WTC11 (cell line): ENCODE measurements at regions not wholly inside any gene's neighbourhood (a gene's known extent, or its start where the extent isn't known, plus 50 kb on each side); places are given as distances from the start of the nearest gene placed in this dataset.

ENCODE experiments used
- ATAC-seq: fragments of 200-7000 bp; cut with Tn5 transposase; 2 replicates; pipeline ENCODE4 v1.10.0; 2021; ENCODE audit warnings: mild to moderate bottlenecking, moderate library complexity
- CTCF ChIA-PET: fragments of 300-600 bp; sonication (Branson Sonifier 250); formaldehyde crosslinking; loops from one replicate; lab custom pipeline; 2021; ENCODE audit warnings: antibody characterized with exemption; lab: Charles Lee
- POLR2A ChIA-PET: fragments of 350-600 bp; sonication (Branson Sonifier 250); formaldehyde crosslinking; loops from one replicate; lab custom pipeline; 2021; ENCODE audit warnings: antibody characterized with exemption; lab: Charles Lee
- DNase-seq: peaks from one replicate; pipeline ENCODE4 v3.0.0; 2021; ENCODE audit warnings: low spot score
- H3K27ac Mint-ChIP-seq: 2 replicates; pipeline ENCODE4 v1.8.0; 2021; ENCODE audit warnings: mixed read lengths
- H3K27me3 Mint-ChIP-seq: 2 replicates; pipeline ENCODE4 v1.8.0; 2021; ENCODE audit warnings: low read depth, mild to moderate bottlenecking, moderate library complexity, mixed read lengths
- H3K36me3 Mint-ChIP-seq: 2 replicates; pipeline ENCODE4 v1.8.0; 2021; ENCODE audit warnings: mixed read lengths
- H3K4me1 Mint-ChIP-seq: 2 replicates; pipeline ENCODE4 v1.8.0; 2022; ENCODE audit warnings: mixed read lengths
- H3K4me3 Mint-ChIP-seq: 2 replicates; pipeline ENCODE4 v1.8.0; 2021; ENCODE audit warnings: mild to moderate bottlenecking, moderate library complexity, mixed read lengths
- H3K9me3 Mint-ChIP-seq: 2 replicates; pipeline ENCODE4 v1.8.0; 2021; ENCODE audit warnings: mixed read lengths
- GRHL2 ChIP-seq: fragments of 250-450 bp; sonication (Bioruptor Pico); IDR thresholded peaks from 2 replicates; pipeline ENCODE4 v1.8.0; 2022; ENCODE audit warnings: mild to moderate bottlenecking, moderate library complexity; ENCODE audit not compliant: insufficient replicate concordance, severe bottlenecking
- MXD4 ChIP-seq: fragments of 250-450 bp; sonication (Bioruptor Pico); IDR thresholded peaks from 2 replicates; pipeline ENCODE4 v1.8.0; 2021; ENCODE audit warnings: mild to moderate bottlenecking, moderate library complexity, borderline replicate concordance
- NR2C2 ChIP-seq: sonication (generic); formaldehyde crosslinking; IDR thresholded peaks from 2 replicates; pipeline ENCODE4 v1.8.0; 2022; ENCODE audit warnings: mild to moderate bottlenecking, missing genetic modification reagents
- SMAD3 ChIP-seq: sonication (generic); formaldehyde crosslinking; IDR thresholded peaks from 2 replicates; pipeline ENCODE4 v1.8.0; 2022; ENCODE audit warnings: missing genetic modification reagents, mild to moderate bottlenecking, borderline replicate concordance
- SMAD4 ChIP-seq: sonication (generic); formaldehyde crosslinking; IDR thresholded peaks from 2 replicates; pipeline ENCODE4 v1.8.0; 2022; ENCODE audit warnings: mild to moderate bottlenecking, missing genetic modification reagents
- SOX15 ChIP-seq: fragments of 250-450 bp; sonication (Bioruptor Pico); IDR thresholded peaks from 2 replicates; pipeline ENCODE4 v1.9.0; 2021; ENCODE audit warnings: mild to moderate bottlenecking
- TCF7 ChIP-seq: sonication (generic); formaldehyde crosslinking; IDR thresholded peaks from 2 replicates; pipeline ENCODE4 v1.8.0; 2022; ENCODE audit warnings: mild to moderate bottlenecking, low read depth, missing genetic modification reagents, moderate library complexity
- TEAD4 ChIP-seq: sonication (generic); formaldehyde crosslinking; IDR thresholded peaks from 2 replicates; pipeline ENCODE4 v1.8.0; 2022; ENCODE audit warnings: mild to moderate bottlenecking, missing genetic modification reagents
- TP53 ChIP-seq: sonication (generic); formaldehyde crosslinking; IDR thresholded peaks from 2 replicates; pipeline ENCODE4 v1.8.1; 2023; ENCODE audit warnings: mild to moderate bottlenecking, missing genetic modification reagents
- ZNF138 ChIP-seq: sonication (generic); formaldehyde crosslinking; conservative IDR thresholded peaks from 2 replicates; pipeline ENCODE4 v1.8.1; 2022; ENCODE audit warnings: mild to moderate bottlenecking, moderate library complexity, missing genetic modification reagents
- ZNF671 ChIP-seq: fragments of 250-450 bp; sonication (Bioruptor Pico); IDR thresholded peaks from 2 replicates; pipeline ENCODE4 v1.8.0; 2021; ENCODE audit warnings: mild to moderate bottlenecking
- TF ChIP-seq, protein P1 (sequence below): sonication (generic); formaldehyde crosslinking; IDR thresholded peaks from 2 replicates; pipeline ENCODE4 v1.8.0; 2022; ENCODE audit warnings: mild to moderate bottlenecking, missing genetic modification reagents
- TF ChIP-seq, protein P2 (sequence below): sonication (generic); formaldehyde crosslinking; conservative IDR thresholded peaks from 2 replicates; pipeline ENCODE4 v1.8.1; 2023; ENCODE audit warnings: mild to moderate bottlenecking, low read depth, missing genetic modification reagents, moderate library complexity
- TF ChIP-seq, protein P3 (sequence below): sonication (generic); formaldehyde crosslinking; IDR thresholded peaks from 2 replicates; pipeline ENCODE4 v1.8.1; 2023; ENCODE audit warnings: mild to moderate bottlenecking, missing genetic modification reagents, borderline replicate concordance
- TF ChIP-seq, protein P4 (sequence below): sonication (generic); formaldehyde crosslinking; IDR thresholded peaks from 2 replicates; pipeline ENCODE4 v1.8.1; 2022; ENCODE audit warnings: mild to moderate bottlenecking, moderate library complexity, missing genetic modification reagents
- TF ChIP-seq, protein P5 (sequence below): fragments of 200-600 bp; IDR thresholded peaks from 2 replicates; pipeline ENCODE4 v1.8.0; 2022; ENCODE audit warnings: antibody characterized with exemption

DNA sequence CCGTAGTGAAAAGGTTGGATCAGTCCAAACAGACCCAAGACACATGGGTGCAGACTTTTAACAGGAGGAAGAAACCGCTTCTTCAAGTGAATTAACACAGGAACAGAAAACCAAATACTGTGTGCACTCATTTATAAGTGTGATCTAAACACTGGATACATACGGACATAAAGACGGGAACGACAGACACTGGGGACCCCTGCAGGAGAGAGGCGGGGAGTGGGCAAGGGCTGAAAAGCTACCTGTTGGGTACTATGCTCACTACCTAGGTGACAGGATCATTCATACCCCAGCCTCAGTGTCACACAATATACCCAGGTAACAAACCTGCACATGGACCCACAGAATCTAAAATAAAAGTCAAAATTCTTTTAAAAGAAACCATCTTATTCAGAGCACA lies 326.0 kb upstream of the NOCT start (continued):
- TF ChIP-seq, protein P1, sequence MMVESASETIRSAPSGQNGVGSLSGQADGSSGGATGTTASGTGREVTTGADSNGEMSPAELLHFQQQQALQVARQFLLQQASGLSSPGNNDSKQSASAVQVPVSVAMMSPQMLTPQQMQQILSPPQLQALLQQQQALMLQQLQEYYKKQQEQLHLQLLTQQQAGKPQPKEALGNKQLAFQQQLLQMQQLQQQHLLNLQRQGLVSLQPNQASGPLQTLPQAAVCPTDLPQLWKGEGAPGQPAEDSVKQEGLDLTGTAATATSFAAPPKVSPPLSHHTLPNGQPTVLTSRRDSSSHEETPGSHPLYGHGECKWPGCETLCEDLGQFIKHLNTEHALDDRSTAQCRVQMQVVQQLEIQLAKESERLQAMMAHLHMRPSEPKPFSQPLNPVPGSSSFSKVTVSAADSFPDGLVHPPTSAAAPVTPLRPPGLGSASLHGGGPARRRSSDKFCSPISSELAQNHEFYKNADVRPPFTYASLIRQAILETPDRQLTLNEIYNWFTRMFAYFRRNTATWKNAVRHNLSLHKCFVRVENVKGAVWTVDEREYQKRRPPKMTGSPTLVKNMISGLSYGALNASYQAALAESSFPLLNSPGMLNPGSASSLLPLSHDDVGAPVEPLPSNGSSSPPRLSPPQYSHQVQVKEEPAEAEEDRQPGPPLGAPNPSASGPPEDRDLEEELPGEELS (CRISPR knock-in tag), result no peak
- TF ChIP-seq, protein P2, sequence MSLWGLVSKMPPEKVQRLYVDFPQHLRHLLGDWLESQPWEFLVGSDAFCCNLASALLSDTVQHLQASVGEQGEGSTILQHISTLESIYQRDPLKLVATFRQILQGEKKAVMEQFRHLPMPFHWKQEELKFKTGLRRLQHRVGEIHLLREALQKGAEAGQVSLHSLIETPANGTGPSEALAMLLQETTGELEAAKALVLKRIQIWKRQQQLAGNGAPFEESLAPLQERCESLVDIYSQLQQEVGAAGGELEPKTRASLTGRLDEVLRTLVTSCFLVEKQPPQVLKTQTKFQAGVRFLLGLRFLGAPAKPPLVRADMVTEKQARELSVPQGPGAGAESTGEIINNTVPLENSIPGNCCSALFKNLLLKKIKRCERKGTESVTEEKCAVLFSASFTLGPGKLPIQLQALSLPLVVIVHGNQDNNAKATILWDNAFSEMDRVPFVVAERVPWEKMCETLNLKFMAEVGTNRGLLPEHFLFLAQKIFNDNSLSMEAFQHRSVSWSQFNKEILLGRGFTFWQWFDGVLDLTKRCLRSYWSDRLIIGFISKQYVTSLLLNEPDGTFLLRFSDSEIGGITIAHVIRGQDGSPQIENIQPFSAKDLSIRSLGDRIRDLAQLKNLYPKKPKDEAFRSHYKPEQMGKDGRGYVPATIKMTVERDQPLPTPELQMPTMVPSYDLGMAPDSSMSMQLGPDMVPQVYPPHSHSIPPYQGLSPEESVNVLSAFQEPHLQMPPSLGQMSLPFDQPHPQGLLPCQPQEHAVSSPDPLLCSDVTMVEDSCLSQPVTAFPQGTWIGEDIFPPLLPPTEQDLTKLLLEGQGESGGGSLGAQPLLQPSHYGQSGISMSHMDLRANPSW (CRISPR knock-in tag), result no peak
- TF ChIP-seq, protein P3, sequence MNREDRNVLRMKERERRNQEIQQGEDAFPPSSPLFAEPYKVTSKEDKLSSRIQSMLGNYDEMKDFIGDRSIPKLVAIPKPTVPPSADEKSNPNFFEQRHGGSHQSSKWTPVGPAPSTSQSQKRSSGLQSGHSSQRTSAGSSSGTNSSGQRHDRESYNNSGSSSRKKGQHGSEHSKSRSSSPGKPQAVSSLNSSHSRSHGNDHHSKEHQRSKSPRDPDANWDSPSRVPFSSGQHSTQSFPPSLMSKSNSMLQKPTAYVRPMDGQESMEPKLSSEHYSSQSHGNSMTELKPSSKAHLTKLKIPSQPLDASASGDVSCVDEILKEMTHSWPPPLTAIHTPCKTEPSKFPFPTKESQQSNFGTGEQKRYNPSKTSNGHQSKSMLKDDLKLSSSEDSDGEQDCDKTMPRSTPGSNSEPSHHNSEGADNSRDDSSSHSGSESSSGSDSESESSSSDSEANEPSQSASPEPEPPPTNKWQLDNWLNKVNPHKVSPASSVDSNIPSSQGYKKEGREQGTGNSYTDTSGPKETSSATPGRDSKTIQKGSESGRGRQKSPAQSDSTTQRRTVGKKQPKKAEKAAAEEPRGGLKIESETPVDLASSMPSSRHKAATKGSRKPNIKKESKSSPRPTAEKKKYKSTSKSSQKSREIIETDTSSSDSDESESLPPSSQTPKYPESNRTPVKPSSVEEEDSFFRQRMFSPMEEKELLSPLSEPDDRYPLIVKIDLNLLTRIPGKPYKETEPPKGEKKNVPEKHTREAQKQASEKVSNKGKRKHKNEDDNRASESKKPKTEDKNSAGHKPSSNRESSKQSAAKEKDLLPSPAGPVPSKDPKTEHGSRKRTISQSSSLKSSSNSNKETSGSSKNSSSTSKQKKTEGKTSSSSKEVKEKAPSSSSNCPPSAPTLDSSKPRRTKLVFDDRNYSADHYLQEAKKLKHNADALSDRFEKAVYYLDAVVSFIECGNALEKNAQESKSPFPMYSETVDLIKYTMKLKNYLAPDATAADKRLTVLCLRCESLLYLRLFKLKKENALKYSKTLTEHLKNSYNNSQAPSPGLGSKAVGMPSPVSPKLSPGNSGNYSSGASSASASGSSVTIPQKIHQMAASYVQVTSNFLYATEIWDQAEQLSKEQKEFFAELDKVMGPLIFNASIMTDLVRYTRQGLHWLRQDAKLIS (CRISPR knock-in tag), result no peak

DNA sequence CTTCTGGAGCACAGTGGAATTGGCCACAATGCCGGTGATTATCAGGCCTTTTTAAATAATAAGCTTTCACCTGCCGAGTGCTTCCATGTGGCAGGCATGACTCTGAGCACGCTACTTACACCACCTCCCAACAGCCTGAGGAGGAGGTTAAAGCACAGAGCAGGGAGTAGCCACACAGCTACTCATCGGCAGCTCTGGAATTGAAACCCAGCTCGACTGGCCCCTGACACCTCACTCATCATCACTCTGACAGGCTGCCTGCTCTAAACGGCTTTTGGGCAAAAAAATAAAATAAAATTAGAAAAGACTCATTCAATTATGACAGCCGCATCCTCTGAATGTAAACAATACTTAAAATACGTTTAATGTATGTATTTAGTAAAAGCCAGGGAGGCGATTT lies 326.4 kb upstream of the NOCT start:
- H3K4me1 Mint-ChIP-seq, result peaks cover 26% of the 10 kb centered on the region
- no peak for TF ChIP-seq TEAD4 (CRISPR knock-in tag)
- H3K4me3 Mint-ChIP-seq, result no peak overlapping the region
- DNase-seq, result no peak
- H3K9me3 Mint-ChIP-seq, result peaks cover 3% of the 10 kb centered on the region
- peak; percentile 24; the same call in 1 of the 2 replicates for ATAC-seq
- H3K36me3 Mint-ChIP-seq, result no peaks in the 10 kb centered on the region
- ChIA-PET POLR2A (no interaction called here), CTCF (interaction anchor here (1.0 to 2.9 kb wide), 5 partner anchors 11 to 249 kb away, joined by 3 to 15 read pairs (median 3); no protein-coding TSS in a partner anchor)
- no peak overlapping the region for H3K27ac Mint-ChIP-seq
- H3K27me3 Mint-ChIP-seq, result no peaks in the 10 kb centered on the region

DNA sequence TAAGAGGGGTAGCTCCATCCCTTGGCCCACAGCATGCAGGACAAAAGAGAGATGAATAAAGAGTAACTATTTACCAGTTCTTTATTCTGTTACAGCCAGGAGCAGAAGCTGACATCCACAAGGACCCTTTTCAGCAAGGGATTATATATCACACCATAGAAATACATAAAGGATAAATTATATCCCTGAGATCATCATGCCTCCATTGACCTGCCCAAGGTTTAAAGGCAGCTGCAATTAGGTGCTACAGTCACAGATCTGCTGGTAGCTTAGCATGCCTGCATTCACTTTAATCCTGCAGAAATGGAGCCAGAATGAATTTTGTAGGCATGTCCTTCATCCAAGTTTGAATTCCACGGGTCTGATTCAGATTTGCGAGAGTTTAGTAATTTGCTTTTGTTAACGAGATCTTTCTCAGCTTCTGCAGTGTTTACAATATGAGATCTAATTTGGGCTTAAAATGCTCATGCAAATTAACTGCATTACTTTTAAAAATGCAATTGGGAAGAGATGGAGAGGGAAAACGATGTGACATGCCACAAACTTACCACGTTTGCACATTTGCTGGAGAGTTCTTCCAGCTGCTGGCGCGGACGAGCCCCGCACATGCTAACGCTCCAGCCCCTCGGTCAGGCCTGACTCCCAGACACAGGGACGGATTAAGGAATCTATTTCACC lies 327.0 kb upstream of the NOCT start:
- Mint-ChIP-seq H3K4me1 (peaks cover 25% of the 10 kb centered on the region), H3K9me3 (peaks cover 6% of the 10 kb centered on the region), H3K27me3 (no peaks in the 10 kb centered on the region), H3K4me3 (no peak overlapping the region), H3K27ac (no peak overlapping the region), H3K36me3 (no peaks in the 10 kb centered on the region)
- no peak for DNase-seq
- ChIA-PET CTCF (interaction anchor here (1.0 to 2.9 kb wide), 6 partner anchors 10 to 250 kb away, joined by 3 to 15 read pairs (median 4); no protein-coding TSS in a partner anchor), POLR2A (no interaction called here)
- ATAC-seq, result no peak
- TF ChIP-seq, protein P2 (CRISPR knock-in tag), result no peak
- TF ChIP-seq GRHL2, result no peak
- TF ChIP-seq TP53 (CRISPR knock-in tag), result no peak
- TF ChIP-seq, protein P4, sequence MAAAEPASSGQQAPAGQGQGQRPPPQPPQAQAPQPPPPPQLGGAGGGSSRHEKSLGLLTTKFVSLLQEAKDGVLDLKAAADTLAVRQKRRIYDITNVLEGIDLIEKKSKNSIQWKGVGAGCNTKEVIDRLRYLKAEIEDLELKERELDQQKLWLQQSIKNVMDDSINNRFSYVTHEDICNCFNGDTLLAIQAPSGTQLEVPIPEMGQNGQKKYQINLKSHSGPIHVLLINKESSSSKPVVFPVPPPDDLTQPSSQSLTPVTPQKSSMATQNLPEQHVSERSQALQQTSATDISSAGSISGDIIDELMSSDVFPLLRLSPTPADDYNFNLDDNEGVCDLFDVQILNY, result no peak
- TF ChIP-seq SMAD4 (CRISPR knock-in tag), result no peak
- no peak for TF ChIP-seq NR2C2 (CRISPR knock-in tag)
- no peak for TF ChIP-seq SMAD3
- TF ChIP-seq, protein P5, sequence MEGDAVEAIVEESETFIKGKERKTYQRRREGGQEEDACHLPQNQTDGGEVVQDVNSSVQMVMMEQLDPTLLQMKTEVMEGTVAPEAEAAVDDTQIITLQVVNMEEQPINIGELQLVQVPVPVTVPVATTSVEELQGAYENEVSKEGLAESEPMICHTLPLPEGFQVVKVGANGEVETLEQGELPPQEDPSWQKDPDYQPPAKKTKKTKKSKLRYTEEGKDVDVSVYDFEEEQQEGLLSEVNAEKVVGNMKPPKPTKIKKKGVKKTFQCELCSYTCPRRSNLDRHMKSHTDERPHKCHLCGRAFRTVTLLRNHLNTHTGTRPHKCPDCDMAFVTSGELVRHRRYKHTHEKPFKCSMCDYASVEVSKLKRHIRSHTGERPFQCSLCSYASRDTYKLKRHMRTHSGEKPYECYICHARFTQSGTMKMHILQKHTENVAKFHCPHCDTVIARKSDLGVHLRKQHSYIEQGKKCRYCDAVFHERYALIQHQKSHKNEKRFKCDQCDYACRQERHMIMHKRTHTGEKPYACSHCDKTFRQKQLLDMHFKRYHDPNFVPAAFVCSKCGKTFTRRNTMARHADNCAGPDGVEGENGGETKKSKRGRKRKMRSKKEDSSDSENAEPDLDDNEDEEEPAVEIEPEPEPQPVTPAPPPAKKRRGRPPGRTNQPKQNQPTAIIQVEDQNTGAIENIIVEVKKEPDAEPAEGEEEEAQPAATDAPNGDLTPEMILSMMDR, result no peak
- no peak for TF ChIP-seq ZNF671
- no peak for TF ChIP-seq ZNF138
- TF ChIP-seq MXD4 (CRISPR knock-in tag), result no peak
- no peak for TF ChIP-seq TCF7 (CRISPR knock-in tag)
- TF ChIP-seq SOX15, result no peak
